ENCODE measurements at regions not wholly inside any gene's neighbourhood (a gene's known extent, or its start where the extent isn't known, plus 50 kb on each side); places are given as distances from the start of the nearest gene placed in this dataset.

GRCh38 chrX:45385757-45386156 lies 185.1 kb upstream of the DIPK2B start:
- TF ChIP-seq, protein P1, sequence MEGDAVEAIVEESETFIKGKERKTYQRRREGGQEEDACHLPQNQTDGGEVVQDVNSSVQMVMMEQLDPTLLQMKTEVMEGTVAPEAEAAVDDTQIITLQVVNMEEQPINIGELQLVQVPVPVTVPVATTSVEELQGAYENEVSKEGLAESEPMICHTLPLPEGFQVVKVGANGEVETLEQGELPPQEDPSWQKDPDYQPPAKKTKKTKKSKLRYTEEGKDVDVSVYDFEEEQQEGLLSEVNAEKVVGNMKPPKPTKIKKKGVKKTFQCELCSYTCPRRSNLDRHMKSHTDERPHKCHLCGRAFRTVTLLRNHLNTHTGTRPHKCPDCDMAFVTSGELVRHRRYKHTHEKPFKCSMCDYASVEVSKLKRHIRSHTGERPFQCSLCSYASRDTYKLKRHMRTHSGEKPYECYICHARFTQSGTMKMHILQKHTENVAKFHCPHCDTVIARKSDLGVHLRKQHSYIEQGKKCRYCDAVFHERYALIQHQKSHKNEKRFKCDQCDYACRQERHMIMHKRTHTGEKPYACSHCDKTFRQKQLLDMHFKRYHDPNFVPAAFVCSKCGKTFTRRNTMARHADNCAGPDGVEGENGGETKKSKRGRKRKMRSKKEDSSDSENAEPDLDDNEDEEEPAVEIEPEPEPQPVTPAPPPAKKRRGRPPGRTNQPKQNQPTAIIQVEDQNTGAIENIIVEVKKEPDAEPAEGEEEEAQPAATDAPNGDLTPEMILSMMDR (conservative IDR thresholded peaks at IDR 0.05; ENCODE audit: low read depth), result no peak
- no peak for DNase-seq (ENCODE audit: low spot score)
- H3K27ac ChIP-seq, result no peak overlapping the region
- ChIA-PET CTCF (no interaction called here), POLR2A (ENCODE audit: low non-redundant PET) (no interaction called here)

GRCh38 chrX:45381841-45382240 lies 181.2 kb upstream of the DIPK2B start:
- CTCF ChIA-PET, result interaction anchor here (0.7 kb wide), 1 partner anchor 189 kb away, joined by 3 read pairs; no protein-coding TSS in a partner anchor
- DNase-seq (ENCODE audit: low spot score), result no peak
- TF ChIP-seq, protein P1 (conservative IDR thresholded peaks at IDR 0.05; ENCODE audit: low read depth), result no peak
- no peak overlapping the region for H3K27ac ChIP-seq
- POLR2A ChIA-PET (ENCODE audit: low non-redundant PET), result no interaction called here

DNA sequence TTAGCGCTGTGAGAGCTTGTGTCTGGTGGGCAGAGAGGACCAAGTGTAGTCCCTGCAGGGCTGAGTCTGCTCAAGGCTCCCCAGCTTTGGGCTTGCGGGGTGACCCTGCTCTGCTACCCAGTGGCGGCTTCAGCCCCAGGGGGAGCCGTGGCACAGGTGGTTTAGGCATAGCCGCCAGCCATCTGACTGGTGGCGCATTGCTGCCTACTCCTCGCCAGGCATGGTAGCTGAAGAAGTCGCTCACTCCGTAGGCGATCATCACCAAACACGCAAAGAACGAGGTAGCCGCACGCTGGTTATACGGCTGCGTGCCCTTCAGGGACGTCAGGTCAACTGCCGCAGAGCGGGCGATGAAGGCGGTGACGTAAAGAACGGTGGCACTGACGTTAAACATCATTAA lies 180.7 kb upstream of the DIPK2B start:
- TF ChIP-seq, protein P1 (conservative IDR thresholded peaks at IDR 0.05; ENCODE audit: low read depth), result no peak
- no peak for DNase-seq (ENCODE audit: low spot score)
- ChIA-PET CTCF (interaction anchor here (0.7 kb wide), 1 partner anchor 190 kb away, joined by 3 read pairs; no protein-coding TSS in a partner anchor), POLR2A (ENCODE audit: low non-redundant PET) (no interaction called here)
- H3K27ac ChIP-seq, result no peak overlapping the region

DNA sequence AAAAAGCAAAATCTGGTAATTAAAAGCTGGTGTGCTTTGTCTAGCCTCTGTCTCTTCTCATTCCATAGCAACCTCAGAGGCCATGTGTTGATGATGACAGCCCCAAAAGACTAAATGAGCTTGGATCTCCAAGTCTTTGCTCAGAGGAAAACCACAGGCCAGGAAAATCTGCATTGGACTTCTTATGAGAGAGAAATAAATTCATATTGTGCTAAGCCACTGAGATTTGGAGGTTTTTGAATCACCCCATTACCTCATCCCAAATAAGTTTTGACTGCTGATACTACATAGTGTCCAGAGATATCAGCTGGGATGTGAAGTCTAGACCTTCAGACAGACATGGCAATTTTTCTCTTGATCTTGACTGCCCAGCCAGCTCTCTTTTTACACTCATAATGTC lies 178.6 kb upstream of the DIPK2B start:
- CTCF ChIA-PET, result no interaction called here
- TF ChIP-seq, protein P1 (conservative IDR thresholded peaks at IDR 0.05; ENCODE audit: low read depth), result no peak
- DNase-seq (ENCODE audit: low spot score), result no peak
- POLR2A ChIA-PET (ENCODE audit: low non-redundant PET), result no interaction called here
- no peak overlapping the region for H3K27ac ChIP-seq

DNA sequence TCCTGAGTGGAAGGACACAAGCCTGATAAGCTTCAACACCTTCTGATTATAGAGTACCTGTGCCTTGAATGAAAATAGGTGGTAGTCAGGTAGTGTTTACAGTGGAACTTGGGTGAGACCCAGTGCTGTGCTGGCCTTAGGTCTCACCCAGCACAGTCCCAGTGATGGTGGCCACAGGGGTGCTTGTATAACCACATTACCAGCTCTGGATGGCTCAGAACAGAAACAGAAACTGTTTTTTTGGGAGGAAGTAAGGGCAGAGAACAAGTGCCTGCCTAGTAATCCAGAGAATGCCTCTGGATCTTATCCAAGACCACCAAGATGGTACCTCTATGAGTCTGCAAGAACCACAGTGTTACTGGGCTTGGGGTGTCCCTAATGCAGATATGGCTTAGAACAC lies 171.5 kb upstream of the DIPK2B start:
- ChIA-PET CTCF (no interaction called here), POLR2A (ENCODE audit: low non-redundant PET) (no interaction called here)
- H3K27ac ChIP-seq, result no peak overlapping the region
- DNase-seq (ENCODE audit: low spot score), result no peak
- TF ChIP-seq, protein P1 (conservative IDR thresholded peaks at IDR 0.05; ENCODE audit: low read depth), result no peak

- CTCF ChIA-PET, result no interaction called here
- TF ChIP-seq, protein P1 (conservative IDR thresholded peaks at IDR 0.05; ENCODE audit: low read depth), result no peak
- H3K27ac ChIP-seq, result no peak overlapping the region
- POLR2A ChIA-PET (ENCODE audit: low non-redundant PET), result no interaction called here
- no peak for DNase-seq (ENCODE audit: low spot score)
Measured at GRCh38 chrX:45368705-45369104, 168.0 kb upstream of the DIPK2B start.

DNA sequence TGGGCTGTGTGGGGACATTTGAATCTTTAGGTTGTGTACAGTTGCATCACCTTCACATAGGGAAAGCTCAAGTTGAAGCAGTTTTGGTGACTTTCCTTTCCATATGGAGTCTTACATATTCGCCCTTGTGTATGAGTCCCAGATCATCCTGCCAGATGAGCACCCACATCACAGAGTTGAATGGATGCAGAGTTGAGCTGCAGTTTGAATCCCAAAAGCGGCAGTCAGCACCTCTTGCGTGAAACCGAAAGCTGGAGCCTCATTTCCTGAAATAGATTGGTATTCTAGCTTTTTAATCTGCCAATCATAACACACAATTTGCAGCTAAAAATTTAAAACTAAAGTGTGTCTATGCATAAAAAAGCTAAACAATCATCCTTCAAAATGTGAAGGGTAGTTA lies 162.9 kb upstream of the DIPK2B start:
- CTCF ChIA-PET, result interaction anchor here (0.7 kb wide), 1 partner anchor 24 kb away, joined by 3 read pairs; no protein-coding TSS in a partner anchor
- POLR2A ChIA-PET (ENCODE audit: low non-redundant PET), result no interaction called here
- H3K27ac ChIP-seq, result no peak overlapping the region
- DNase-seq (ENCODE audit: low spot score), result no peak
- TF ChIP-seq, protein P1 (conservative IDR thresholded peaks at IDR 0.05; ENCODE audit: low read depth), result no peak

Data from RWPE1 (cell line).